ENCODE measurements at regions not wholly inside any gene's neighbourhood (a gene's known extent, or its start where the extent isn't known, plus 50 kb on each side); places are given as distances from the start of the nearest gene placed in this dataset.

DNA sequence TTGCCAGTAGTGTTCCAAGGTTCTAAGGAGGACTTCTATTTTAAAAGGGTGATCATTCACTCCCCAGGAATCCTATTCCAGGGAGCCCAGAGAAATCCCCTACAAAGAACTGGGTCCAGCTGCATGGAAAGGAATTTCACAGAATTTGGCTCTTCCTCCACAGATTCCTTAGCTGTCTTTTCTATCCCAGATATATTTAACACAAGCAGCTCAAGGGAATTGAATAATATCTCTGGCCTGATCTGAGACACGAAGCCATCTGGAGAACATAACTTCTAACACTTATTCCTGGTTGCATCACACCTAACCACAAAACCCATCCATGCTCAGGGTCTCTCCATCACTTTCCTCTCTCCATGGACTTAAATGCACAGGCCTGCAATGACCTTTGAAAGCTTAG, 306.7 kb upstream of the ACVR2A start:
- no peak for DNase-seq
- H3K36me3 ChIP-seq (ENCODE audit: low read depth), result no peaks in the 10 kb centered on the region
- H3K4me3 ChIP-seq, result no peak overlapping the region
- no peak overlapping the region for H3K4me2 ChIP-seq
- no peaks in the 10 kb centered on the region for H3K9me2 ChIP-seq (ENCODE audit: insufficient read depth)
- H3K27me3 ChIP-seq (ENCODE audit: insufficient read depth, low read depth), result no peaks in the 10 kb centered on the region
- no peaks in the 10 kb centered on the region for H3K79me2 ChIP-seq (ENCODE audit: low read depth)
- H3F3A ChIP-seq (ENCODE audit: insufficient read depth, low read depth), result no peaks in the 10 kb centered on the region
- intact Hi-C loops (cut with micrococcal nuclease; ENCODE audit: unreplicated experiment), result no loop called here
- no peak overlapping the region for H3K27ac ChIP-seq
- H2AFZ ChIP-seq, result no peak overlapping the region
- ChIA-PET POLR2A (ENCODE audit: unreplicated experiment) (no interaction called here), CTCF (no interaction called here)
- no peak for TF ChIP-seq EZH2 (IDR thresholded peaks at IDR 0.05; ENCODE audit: low read depth)
- TF ChIP-seq, protein P1, sequence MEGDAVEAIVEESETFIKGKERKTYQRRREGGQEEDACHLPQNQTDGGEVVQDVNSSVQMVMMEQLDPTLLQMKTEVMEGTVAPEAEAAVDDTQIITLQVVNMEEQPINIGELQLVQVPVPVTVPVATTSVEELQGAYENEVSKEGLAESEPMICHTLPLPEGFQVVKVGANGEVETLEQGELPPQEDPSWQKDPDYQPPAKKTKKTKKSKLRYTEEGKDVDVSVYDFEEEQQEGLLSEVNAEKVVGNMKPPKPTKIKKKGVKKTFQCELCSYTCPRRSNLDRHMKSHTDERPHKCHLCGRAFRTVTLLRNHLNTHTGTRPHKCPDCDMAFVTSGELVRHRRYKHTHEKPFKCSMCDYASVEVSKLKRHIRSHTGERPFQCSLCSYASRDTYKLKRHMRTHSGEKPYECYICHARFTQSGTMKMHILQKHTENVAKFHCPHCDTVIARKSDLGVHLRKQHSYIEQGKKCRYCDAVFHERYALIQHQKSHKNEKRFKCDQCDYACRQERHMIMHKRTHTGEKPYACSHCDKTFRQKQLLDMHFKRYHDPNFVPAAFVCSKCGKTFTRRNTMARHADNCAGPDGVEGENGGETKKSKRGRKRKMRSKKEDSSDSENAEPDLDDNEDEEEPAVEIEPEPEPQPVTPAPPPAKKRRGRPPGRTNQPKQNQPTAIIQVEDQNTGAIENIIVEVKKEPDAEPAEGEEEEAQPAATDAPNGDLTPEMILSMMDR (conservative IDR thresholded peaks at IDR 0.05), result no peak
- H3K9me3 ChIP-seq (ENCODE audit: insufficient read depth, low read depth), result no peaks in the 10 kb centered on the region
- no peaks in the 10 kb centered on the region for H4K20me1 ChIP-seq (ENCODE audit: insufficient read depth)
- no peaks in the 10 kb centered on the region for H3K4me1 ChIP-seq (replicated peaks; ENCODE audit: insufficient read depth)
- no TSS peak for BruUV-seq (replicated peaks)

DNA sequence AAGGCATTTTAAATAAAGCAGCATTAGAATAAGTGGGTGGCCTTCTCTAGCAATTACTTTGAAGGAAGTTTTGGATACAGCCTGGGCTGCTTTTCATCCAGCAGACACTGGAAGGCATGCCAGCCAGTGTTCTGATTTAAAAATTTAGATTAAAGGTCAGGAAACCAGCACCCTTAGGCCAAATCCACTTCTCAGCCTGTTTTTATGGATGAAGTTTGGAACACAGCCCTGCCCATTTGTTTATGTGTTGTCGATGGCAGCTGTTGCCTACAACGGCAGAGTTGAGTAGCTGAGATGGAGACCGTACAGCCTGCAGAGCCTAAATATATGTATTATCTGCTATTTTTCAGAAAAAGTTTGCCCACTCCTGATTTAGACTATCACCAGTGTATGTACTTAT, 313.6 kb upstream of the ACVR2A start:
- no peaks in the 10 kb centered on the region for H4K20me1 ChIP-seq (ENCODE audit: insufficient read depth)
- CTCF ChIA-PET, result no interaction called here
- H3K79me2 ChIP-seq (ENCODE audit: low read depth), result no peaks in the 10 kb centered on the region
- no peaks in the 10 kb centered on the region for H3K4me1 ChIP-seq (replicated peaks; ENCODE audit: insufficient read depth)
- H3K36me3 ChIP-seq (ENCODE audit: low read depth), result no peaks in the 10 kb centered on the region
- no peak overlapping the region for H2AFZ ChIP-seq
- H3K4me3 ChIP-seq, result no peak overlapping the region
- POLR2A ChIA-PET (ENCODE audit: unreplicated experiment), result no interaction called here
- DNase-seq, result no peak
- H3F3A ChIP-seq (ENCODE audit: insufficient read depth, low read depth), result no peaks in the 10 kb centered on the region
- TF ChIP-seq, protein P1 (conservative IDR thresholded peaks at IDR 0.05), result no peak
- TF ChIP-seq EZH2 (IDR thresholded peaks at IDR 0.05; ENCODE audit: low read depth), result no peak
- H3K9me2 ChIP-seq (ENCODE audit: insufficient read depth), result no peaks in the 10 kb centered on the region
- H3K27me3 ChIP-seq (ENCODE audit: insufficient read depth, low read depth), result no peaks in the 10 kb centered on the region
- no TSS peak for BruUV-seq (replicated peaks)
- intact Hi-C loops (cut with micrococcal nuclease; ENCODE audit: unreplicated experiment), result no loop called here
- no peak overlapping the region for H3K27ac ChIP-seq
- no peak overlapping the region for H3K4me2 ChIP-seq
- no peaks in the 10 kb centered on the region for H3K9me3 ChIP-seq (ENCODE audit: insufficient read depth, low read depth)

DNA sequence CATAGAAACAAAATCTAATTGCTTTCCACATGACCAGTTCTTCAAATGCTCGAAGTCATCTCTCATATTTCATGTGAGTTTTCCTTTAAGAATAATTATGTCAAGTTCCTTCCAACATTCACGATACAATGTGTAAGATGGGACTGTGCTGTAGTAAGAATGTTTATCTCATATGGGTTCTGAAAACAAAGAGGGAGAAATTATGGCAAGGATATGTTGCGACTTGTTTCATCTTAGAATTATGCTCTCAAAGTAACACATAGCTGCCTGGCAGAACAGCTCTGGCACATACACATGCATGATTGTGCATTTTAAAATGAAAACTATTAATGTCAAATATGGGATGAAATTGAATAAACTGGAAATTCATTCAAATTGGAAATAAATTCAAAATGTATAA, 314.8 kb upstream of the ACVR2A start:
- Histone ChIP-seq H3F3A (ENCODE audit: insufficient read depth, low read depth) (no peaks in the 10 kb centered on the region), H3K79me2 (ENCODE audit: low read depth) (no peaks in the 10 kb centered on the region), H3K27me3 (ENCODE audit: insufficient read depth, low read depth) (no peaks in the 10 kb centered on the region), H2AFZ (no peak overlapping the region), H3K4me1 (replicated peaks; ENCODE audit: insufficient read depth) (no peaks in the 10 kb centered on the region), H3K27ac (no peak overlapping the region), H3K4me2 (no peak overlapping the region), H3K9me3 (ENCODE audit: insufficient read depth, low read depth) (no peaks in the 10 kb centered on the region), H3K9me2 (ENCODE audit: insufficient read depth) (no peaks in the 10 kb centered on the region), H4K20me1 (ENCODE audit: insufficient read depth) (no peaks in the 10 kb centered on the region), H3K4me3 (no peak overlapping the region), H3K36me3 (ENCODE audit: low read depth) (no peaks in the 10 kb centered on the region)
- no peak for DNase-seq
- intact Hi-C loops (cut with micrococcal nuclease; ENCODE audit: unreplicated experiment), result no loop called here
- ChIA-PET CTCF (no interaction called here), POLR2A (ENCODE audit: unreplicated experiment) (no interaction called here)
- TF ChIP-seq, protein P1 (conservative IDR thresholded peaks at IDR 0.05), result no peak
- no peak for TF ChIP-seq EZH2 (IDR thresholded peaks at IDR 0.05; ENCODE audit: low read depth)
- no TSS peak for BruUV-seq (replicated peaks)
